Hematopoietic multipotent progenitor cell treated with erythropoietin and hydrocortisone succinate and interleukin-3 and kit ligand, for 8 days (in vitro differentiated cells): ENCODE measurements at regions not wholly inside any gene's neighbourhood (a gene's known extent, or its start where the extent isn't known, plus 50 kb on each side); places are given as distances from the start of the nearest gene placed in this dataset.

ENCODE experiments used
- DNase-seq: peaks from one replicate; pipeline ENCODE4 v3.0.0-alpha.2; 2015

GRCh38 chr2:6359964-6360363, 505.7 kb downstream of the CMPK2 start:
- no peak for DNase-seq

- no peak for DNase-seq
These were observed 502.8 kb downstream of the CMPK2 start for GRCh38 chr2:6362671-6363450.

GRCh38 chr2:6368281-6368680, 497.4 kb downstream of the CMPK2 start:
- DNase-seq: no peak

GRCh38 chr2:6369266-6369665, 496.4 kb downstream of the CMPK2 start:
- DNase-seq: no peak

GRCh38 chr2:6370753-6371551, 494.8 kb downstream of the CMPK2 start:
- no peak for DNase-seq

GRCh38 chr2:6372317-6372901, 493.3 kb downstream of the CMPK2 start:
- DNase-seq: no peak

- DNase-seq: no peak
These were observed 484.4 kb downstream of the CMPK2 start for GRCh38 chr2:6381326-6381725.

GRCh38 chr2:6384341-6384740, 481.4 kb downstream of the CMPK2 start:
- DNase-seq: no peak

GRCh38 chr2:6392354-6392753, 473.4 kb downstream of the CMPK2 start:
- no peak for DNase-seq

GRCh38 chr2:6392966-6393365, 472.7 kb downstream of the CMPK2 start:
- DNase-seq: no peak

GRCh38 chr2:6393819-6394218, 471.9 kb downstream of the CMPK2 start:
- DNase-seq: no peak

GRCh38 chr2:6394276-6394675, 471.4 kb downstream of the CMPK2 start:
- DNase-seq: no peak

GRCh38 chr2:6398421-6398820, 467.3 kb downstream of the CMPK2 start:
- no peak for DNase-seq

- no peak for DNase-seq
These were observed 464.4 kb downstream of the CMPK2 start for GRCh38 chr2:6401301-6401700.

- no peak for DNase-seq
These were observed 457.6 kb downstream of the CMPK2 start for GRCh38 chr2:6408057-6408456.

GRCh38 chr2:6410313-6410712, 455.4 kb downstream of the CMPK2 start:
- DNase-seq: no peak

GRCh38 chr2:6412533-6413091, 453.1 kb downstream of the CMPK2 start:
- no peak for DNase-seq

- no peak for DNase-seq
These were observed 448.7 kb downstream of the CMPK2 start for GRCh38 chr2:6417050-6417449.

GRCh38 chr2:6418291-6418690, 447.4 kb downstream of the CMPK2 start:
- DNase-seq: no peak

GRCh38 chr2:6421138-6421730, 444.5 kb downstream of the CMPK2 start:
- no peak for DNase-seq

- DNase-seq: no peak
These were observed 443.8 kb downstream of the CMPK2 start for GRCh38 chr2:6421888-6422287.

- DNase-seq: no peak
These were observed 442.6 kb downstream of the CMPK2 start for GRCh38 chr2:6423157-6423556.

GRCh38 chr2:6423944-6424343, 441.8 kb downstream of the CMPK2 start:
- no peak for DNase-seq
